Nephron (organoid): ENCODE measurements at regions not wholly inside any gene's neighbourhood (a gene's known extent, or its start where the extent isn't known, plus 50 kb on each side); places are given as distances from the start of the nearest gene placed in this dataset.
"Not testable (repeated sequence)": the region's sequence is repeated elsewhere in the genome, so short reads cannot be mapped to it uniquely, and the experiment has no call there.

Source experiments
- H3K27ac Mint-ChIP-seq, 3 experiments: 2 replicates each; pipeline ENCODE4 v1.8.0; 2020; ENCODE audit warnings: mixed read lengths in 3 of 3, mild to moderate bottlenecking in 2 of 3, moderate library complexity in 1 of 3
- H3K27me3 Mint-ChIP-seq: 2 replicates; pipeline ENCODE4 v1.8.0; 2021; ENCODE audit warnings: low read depth, mild to moderate bottlenecking, moderate library complexity, mixed read lengths
- H3K36me3 Mint-ChIP-seq: 2 replicates; pipeline ENCODE4 v1.8.0; 2020; ENCODE audit warnings: low read depth, mixed read lengths
- H3K4me1 Mint-ChIP-seq: 2 replicates; pipeline ENCODE4 v1.8.0; 2020; ENCODE audit warnings: mixed read lengths
- H3K4me3 Mint-ChIP-seq, 3 experiments: 2 replicates each; pipeline ENCODE4 v1.8.0; 2020; ENCODE audit warnings: mild to moderate bottlenecking in 3 of 3, mixed read lengths in 3 of 3, moderate library complexity in 2 of 3
- H3K9me3 Mint-ChIP-seq: 2 replicates; pipeline ENCODE4 v1.8.0; 2020; ENCODE audit warnings: mixed read lengths
- CTCF ChIP-seq, 3 experiments: fragments of 200-600 bp; sonication (generic); IDR thresholded peaks; one replicate each; pipeline ENCODE4 v1.5.0; 2021; ENCODE audit warnings: antibody characterized with exemption in 3 of 3; ENCODE audit not compliant: unreplicated experiment in 3 of 3

- H3K4me1 Mint-ChIP-seq, result no peaks in the 10 kb centered on the region
- H3K36me3 Mint-ChIP-seq, result no peaks in the 10 kb centered on the region
- no peak overlapping the region for H3K27ac Mint-ChIP-seq
- H3K27me3 Mint-ChIP-seq, result peaks cover 6% of the 10 kb centered on the region
- peaks cover 5% of the 10 kb centered on the region for H3K9me3 Mint-ChIP-seq
- TF ChIP-seq CTCF (IDR thresholded peaks at IDR 0.05; ENCODE audit: unreplicated experiment in 3 of 3), result no peak
- no peak overlapping the region for H3K4me3 Mint-ChIP-seq
These were observed 85.1 kb upstream of the SHOX start for GRCh38 chrX:545452-545885.

DNA sequence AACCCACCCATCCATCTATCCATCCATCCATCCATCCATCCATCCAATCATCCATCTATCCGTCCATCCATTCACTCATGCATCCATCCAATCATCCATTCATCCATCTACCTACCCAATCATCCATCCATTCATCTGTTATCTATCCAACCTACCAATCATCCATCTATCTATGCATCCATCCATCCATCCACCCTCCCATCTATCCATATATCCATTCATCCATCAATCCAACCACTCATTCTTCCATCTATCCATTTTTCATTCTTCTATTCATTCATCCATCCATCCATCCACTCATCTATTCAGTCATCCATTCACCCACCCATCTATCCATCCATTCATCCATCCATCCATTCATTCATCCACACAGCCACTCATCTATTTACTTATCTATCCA lies 80.1 kb upstream of the SHOX start:
- no peaks in the 10 kb centered on the region for H3K36me3 Mint-ChIP-seq
- no peak overlapping the region for H3K4me3 Mint-ChIP-seq
- H3K27me3 Mint-ChIP-seq, result peaks cover 10% of the 10 kb centered on the region
- H3K4me1 Mint-ChIP-seq, result no peaks in the 10 kb centered on the region
- H3K9me3 Mint-ChIP-seq, result peaks cover 19% of the 10 kb centered on the region
- H3K27ac Mint-ChIP-seq, result no peak overlapping the region
- TF ChIP-seq CTCF (IDR thresholded peaks at IDR 0.05; ENCODE audit: unreplicated experiment in 3 of 3), result no peak

DNA sequence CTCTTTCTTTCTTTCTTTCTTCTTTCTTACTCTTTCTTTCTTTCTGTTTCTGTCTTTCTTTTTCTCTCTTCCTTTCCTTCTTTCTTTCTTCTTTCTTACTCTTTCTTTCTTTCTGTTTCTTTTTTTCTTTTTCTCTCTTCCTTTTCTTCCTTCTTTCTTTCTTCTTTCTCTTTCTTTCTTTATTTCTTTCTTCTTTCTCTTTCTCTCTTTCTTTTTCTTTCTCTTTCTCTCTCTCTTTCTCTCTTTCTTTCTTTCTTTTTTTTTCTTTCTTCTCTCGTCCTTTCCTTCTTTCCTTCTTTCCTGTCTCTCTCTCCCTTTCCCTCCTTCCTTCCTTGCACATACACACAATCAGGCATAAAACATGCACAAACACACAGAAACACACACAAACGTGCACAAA lies 79.3 kb upstream of the SHOX start:
- Mint-ChIP-seq H3K9me3 (peaks cover 19% of the 10 kb centered on the region), H3K36me3 (no peaks in the 10 kb centered on the region), H3K27ac (no peak overlapping the region), H3K27me3 (peaks cover 13% of the 10 kb centered on the region), H3K4me1 (no peaks in the 10 kb centered on the region), H3K4me3 (no peak overlapping the region)
- TF ChIP-seq CTCF (IDR thresholded peaks at IDR 0.05; ENCODE audit: unreplicated experiment in 3 of 3), result no peak

GRCh38 chrX:552496-552895 lies 78.1 kb upstream of the SHOX start:
- Mint-ChIP-seq H3K4me1 (no peaks in the 10 kb centered on the region), H3K27me3 (peaks cover 16% of the 10 kb centered on the region), H3K4me3 (no peak overlapping the region), H3K27ac (no peak overlapping the region), H3K36me3 (no peaks in the 10 kb centered on the region), H3K9me3 (peaks cover 19% of the 10 kb centered on the region)
- TF ChIP-seq CTCF (IDR thresholded peaks at IDR 0.05; ENCODE audit: unreplicated experiment in 3 of 3), result no peak

GRCh38 chrX:554271-554670 lies 76.3 kb upstream of the SHOX start:
- no peaks in the 10 kb centered on the region for H3K36me3 Mint-ChIP-seq
- no peaks in the 10 kb centered on the region for H3K4me1 Mint-ChIP-seq
- no peak overlapping the region for H3K27ac Mint-ChIP-seq
- no peak overlapping the region for H3K4me3 Mint-ChIP-seq
- TF ChIP-seq CTCF (IDR thresholded peaks at IDR 0.05; ENCODE audit: unreplicated experiment in 3 of 3), result no peak
- H3K9me3 Mint-ChIP-seq, result peaks cover 19% of the 10 kb centered on the region
- H3K27me3 Mint-ChIP-seq, result peaks cover 16% of the 10 kb centered on the region

GRCh38 chrX:555725-556666 lies 74.6 kb upstream of the SHOX start:
- no peak overlapping the region for H3K4me3 Mint-ChIP-seq
- peaks cover 20% of the 10 kb centered on the region for H3K27me3 Mint-ChIP-seq
- H3K9me3 Mint-ChIP-seq, result peaks cover 9% of the 10 kb centered on the region
- no peaks in the 10 kb centered on the region for H3K4me1 Mint-ChIP-seq
- no peak overlapping the region for H3K27ac Mint-ChIP-seq
- no peak for TF ChIP-seq CTCF (IDR thresholded peaks at IDR 0.05; ENCODE audit: unreplicated experiment in 3 of 3)
- H3K36me3 Mint-ChIP-seq, result no peaks in the 10 kb centered on the region

DNA sequence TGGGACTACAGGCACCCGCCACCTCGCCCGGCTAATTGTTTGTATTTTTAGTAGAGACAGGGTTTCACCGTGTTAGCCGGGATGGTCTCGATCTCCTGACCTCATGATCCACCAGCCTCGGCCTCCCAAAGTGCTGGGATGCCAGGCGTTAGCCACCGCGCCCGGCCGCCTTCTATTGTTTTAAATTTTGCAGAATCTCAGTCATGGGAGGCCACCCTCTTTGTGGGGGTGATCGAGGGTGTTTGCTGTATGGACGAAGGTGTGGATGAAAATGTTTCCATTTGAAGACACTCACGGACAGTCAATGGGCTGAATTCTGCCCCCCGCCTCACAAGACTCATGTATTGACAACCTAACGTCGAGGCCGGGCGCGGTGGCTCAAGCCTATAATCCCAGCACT lies 73.0 kb upstream of the SHOX start:
- H3K36me3 Mint-ChIP-seq, H3K4me1 Mint-ChIP-seq, H3K4me3 Mint-ChIP-seq, H3K9me3 Mint-ChIP-seq, H3K27ac Mint-ChIP-seq: not testable (repeated sequence)
- peaks cover 20% of the 10 kb centered on the region for H3K27me3 Mint-ChIP-seq

- H3K4me1 Mint-ChIP-seq, H3K36me3 Mint-ChIP-seq, H3K4me3 Mint-ChIP-seq, H3K27ac Mint-ChIP-seq, H3K9me3 Mint-ChIP-seq: not testable (repeated sequence)
- H3K27me3 Mint-ChIP-seq, result peaks cover 18% of the 10 kb centered on the region
These were observed 71.3 kb upstream of the SHOX start for GRCh38 chrX:559282-559681.
